ENCODE measurements at regions not wholly inside any gene's neighbourhood (a gene's known extent, or its start where the extent isn't known, plus 50 kb on each side); places are given as distances from the start of the nearest gene placed in this dataset.

GRCh38 chr15:55017635-55018034, 179.1 kb downstream of the RSL24D1 start:
- DNase-seq: no peak

GRCh38 chr15:55016225-55016624, 180.5 kb downstream of the RSL24D1 start:
- no peak for DNase-seq

GRCh38 chr15:55015093-55015445, 181.7 kb downstream of the RSL24D1 start:
- DNase-seq: no peak

DNA sequence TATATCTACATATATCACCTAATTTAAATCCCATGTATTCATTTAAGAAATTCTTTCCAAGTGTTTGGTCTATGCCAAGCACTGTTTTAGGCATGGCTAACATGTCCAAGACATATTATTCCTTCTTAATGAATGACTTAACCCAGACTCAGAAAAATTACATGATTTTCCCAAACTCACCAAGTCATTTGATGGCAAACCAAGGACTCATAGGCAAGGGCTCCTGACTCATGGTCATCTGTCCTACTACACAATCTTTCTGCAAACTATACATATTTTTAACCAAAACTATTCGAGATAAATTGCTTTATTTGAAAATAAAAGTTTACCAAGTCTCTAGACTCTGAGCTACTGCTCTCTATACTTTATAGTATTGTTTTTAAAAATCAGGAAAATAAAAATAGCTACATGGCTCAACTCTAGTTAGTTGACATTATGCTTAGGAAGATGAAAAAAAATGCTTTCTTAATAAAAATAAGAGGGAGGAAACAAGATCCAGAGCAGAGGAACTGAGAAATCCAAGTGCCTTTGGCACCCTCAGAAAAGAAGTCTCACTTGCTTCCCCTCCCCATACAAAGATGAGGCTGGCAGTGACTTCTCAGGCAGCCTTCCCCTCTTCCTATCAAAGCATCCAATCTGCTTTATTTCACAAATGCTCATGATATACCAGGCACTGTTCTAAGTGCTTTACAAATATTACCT, 182.2 kb downstream of the RSL24D1 start:
- no peak for DNase-seq

DNA sequence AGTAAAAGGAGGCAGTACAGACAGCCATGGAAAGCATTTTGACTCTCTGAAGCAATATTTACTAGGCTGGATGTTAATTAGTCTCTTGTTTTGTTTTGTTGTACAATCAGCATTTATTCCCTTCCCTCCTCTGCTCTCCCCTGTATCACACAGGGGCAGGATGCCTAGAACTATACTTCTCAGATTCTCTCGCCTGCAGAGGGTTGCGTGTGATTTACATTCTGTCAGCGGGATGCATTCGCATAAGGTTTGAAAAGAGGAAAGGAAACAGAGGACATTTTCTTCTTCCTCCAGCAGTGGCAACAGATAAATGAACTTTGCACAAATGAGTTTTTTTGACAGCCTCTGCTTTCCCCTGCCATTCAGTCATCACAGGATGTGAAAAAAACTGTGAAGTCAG, 188.3 kb downstream of the RSL24D1 start:
- DNase-seq: no peak

GRCh38 chr15:55007561-55007960, 189.2 kb downstream of the RSL24D1 start:
- no peak for DNase-seq

GRCh38 chr15:55005679-55006078, 191.1 kb downstream of the RSL24D1 start:
- no peak for DNase-seq

DNA sequence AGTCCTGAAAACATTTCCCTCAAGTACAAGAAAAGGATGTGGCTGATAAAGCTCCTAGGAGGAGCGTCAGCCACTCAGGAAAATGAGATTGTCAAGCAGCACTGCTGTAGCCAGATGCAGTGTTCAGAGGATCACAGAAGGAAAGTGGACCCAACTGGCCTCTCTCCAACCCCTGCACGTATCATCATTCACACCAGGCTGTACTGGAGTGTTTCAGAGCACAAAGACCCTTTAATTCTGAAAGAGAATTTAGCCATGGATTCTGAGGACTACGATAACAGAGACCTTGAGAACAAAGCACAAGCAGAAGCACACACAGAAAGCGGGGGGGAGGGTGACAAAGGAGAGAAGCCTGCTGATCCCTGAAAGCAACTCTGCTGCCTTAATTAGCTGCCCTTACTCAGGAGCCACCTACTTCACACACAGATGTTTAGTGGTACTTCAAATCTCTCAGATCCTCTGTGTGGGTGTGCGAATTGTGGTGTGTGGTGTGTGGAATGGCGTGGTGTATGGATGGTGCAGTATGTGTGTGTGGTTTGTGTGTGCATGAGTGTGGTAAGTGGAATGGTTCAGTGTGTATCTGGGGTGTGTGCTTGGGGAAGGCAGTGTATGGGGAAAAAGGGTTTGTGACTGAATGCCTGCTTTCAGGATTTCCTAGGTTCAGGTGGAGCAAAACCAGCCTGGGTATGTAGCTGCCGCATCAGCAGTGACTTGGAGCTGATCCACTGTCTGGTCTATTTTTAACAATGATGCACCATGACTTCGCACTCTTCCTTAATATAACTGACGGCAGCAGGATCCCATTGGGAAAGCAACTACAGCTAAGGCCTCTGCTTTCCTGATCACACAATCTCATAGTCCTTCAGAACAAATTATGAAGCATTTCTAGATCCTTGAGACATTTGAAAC, 192.5 kb downstream of the RSL24D1 start:
- DNase-seq: no peak

DNA sequence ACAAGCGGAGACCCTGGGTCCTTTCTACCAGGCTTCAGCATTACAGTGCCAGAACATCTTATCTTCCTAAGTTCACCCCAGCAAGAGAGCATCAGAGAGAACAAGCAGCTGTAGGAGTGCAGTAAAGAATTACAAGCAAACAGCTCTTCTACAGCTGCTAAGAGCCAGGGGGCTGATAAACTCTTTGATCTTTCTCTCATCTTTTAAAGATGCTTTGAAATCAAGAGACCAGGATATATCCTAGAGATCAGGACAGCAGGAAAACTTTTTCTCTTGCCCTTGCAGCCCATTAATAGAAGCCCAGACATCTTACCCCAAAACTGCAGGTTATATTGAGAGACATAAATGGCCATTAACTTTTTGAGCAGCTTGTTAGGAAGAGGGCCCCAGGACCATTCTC, 198.1 kb downstream of the RSL24D1 start:
- DNase-seq: no peak

- no peak for DNase-seq
Measured at GRCh38 chr15:54990793-54991192, 205.9 kb downstream of the RSL24D1 start.

DNA sequence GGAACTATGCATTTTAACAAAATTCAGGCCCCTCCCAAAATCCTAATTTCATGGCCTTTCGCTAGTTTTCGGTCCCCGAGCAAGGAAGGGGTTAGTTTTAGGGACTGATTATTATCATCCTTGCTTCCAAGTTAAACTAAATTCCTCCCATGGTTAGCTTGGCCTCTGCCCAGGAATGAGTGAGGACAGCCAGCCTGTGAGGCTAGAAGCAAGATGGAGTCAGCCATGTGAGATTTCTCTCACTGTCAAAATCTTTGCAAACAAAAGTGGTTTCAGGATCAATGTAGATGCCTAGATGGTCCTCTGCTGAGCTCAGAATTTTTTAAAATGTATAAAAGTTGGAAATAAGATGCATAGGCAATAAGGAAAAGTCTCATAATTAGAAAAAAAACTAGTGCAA, 208.9 kb downstream of the RSL24D1 start:
- no peak for DNase-seq

DNA sequence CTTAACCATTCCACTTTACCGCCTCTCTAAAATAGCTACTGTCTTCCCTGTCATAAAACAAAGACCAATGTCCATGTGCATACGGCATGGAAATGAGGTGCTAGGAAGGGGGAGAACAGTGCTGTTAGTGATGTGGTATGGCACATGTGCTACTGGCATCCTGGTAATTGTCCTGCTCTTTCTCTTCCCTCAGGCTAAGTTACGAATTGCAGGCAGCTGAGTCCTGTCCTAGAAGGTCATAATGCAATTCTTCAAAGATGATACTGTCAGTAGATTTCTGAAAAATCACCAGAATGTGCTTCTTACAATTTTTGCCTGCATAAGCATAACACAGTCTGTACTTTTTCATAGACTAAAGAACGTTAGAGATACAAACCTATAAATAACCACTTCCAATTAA, 216.8 kb downstream of the RSL24D1 start:
- no peak for DNase-seq

DNA sequence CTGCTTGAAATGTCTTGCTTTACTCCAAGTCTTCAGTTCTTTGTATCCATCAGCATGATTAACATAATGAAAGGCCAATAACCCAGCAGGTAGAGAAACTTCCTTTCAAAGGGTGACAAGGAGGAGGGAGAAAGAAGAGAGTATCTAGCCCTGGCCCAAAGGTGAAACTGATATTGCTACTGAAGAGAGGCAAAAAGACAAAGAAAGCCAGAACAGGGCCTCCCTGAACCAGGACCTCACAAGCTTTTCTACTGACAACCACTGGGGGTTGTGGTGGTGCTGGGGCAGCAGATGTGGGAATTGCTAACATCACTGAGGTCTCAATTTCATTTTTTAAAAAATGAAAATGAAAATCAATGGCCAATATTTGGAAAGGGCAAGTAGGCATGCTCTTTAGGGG, 234.1 kb downstream of the RSL24D1 start:
- DNase-seq: no peak

- no peak for DNase-seq
Measured at GRCh38 chr15:54960266-54960665, 236.5 kb downstream of the RSL24D1 start.

DNA sequence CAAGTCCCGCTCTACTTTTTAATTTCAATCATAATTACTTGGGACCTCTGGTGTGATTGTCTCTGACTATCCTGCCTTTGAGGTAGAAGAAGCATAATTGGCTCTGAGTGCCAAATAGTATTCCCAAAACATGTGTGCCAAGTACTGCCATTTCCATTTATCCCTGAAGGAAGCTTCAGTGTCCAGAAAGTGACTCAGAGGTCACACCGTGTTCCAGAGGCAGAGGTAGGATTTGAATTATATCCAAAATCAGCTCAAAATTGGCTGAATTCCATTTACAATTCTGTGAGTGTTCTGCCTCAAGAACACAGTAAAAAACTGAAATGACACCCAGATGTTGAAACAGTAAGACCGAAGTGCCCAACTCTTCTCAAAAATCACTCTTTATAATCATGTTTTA, 255.3 kb downstream of the RSL24D1 start:
- DNase-seq: no peak

GRCh38 chr15:54917312-54917711, 279.4 kb downstream of the RSL24D1 start:
- DNase-seq: no peak

- no peak for DNase-seq
Measured at GRCh38 chr15:54915380-54915779, 281.4 kb downstream of the RSL24D1 start.

DNA sequence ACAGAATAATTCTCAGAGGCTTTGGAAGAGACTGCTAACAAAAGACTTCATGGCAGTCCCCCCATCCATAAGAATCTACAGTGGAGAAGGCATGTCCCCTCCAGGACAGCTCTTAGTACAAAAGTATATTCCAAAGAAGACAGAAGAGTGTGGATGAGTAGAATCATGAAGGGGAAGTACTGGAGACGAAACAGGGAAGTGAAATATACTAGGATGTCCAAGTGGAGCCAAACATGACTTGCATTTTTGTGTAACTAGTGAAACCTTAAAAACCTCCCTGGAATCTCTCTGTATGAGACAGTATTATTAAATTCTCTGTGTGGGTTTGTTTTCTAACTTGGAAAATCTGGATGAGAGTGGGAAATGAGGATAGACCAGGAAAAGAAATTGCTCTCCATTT, 312.4 kb downstream of the RSL24D1 start:
- DNase-seq: no peak

GRCh38 chr15:54859982-54860381, 336.8 kb downstream of the RSL24D1 start:
- no peak for DNase-seq

GRCh38 chr15:54854667-54855066, 342.1 kb downstream of the RSL24D1 start:
- no peak for DNase-seq

DNA sequence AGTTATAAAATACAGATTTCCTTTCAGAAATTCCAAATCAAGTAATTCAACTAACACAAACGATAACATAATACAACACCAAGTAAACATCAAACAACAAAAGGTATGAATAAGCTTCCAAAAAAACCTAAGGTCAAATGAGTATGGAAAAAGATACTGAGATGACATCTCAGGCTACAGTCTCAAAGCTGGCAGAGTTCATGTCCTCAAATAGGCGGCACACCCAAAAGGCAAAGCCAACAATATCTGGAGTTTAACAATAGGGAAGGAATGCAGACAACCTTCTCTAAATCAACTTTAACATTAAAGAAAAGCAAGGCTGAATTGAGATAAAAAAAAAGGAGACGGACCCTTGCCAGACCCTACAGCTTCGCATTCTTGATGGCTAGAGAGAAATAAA, 346.6 kb downstream of the RSL24D1 start:
- no peak for DNase-seq

DNA sequence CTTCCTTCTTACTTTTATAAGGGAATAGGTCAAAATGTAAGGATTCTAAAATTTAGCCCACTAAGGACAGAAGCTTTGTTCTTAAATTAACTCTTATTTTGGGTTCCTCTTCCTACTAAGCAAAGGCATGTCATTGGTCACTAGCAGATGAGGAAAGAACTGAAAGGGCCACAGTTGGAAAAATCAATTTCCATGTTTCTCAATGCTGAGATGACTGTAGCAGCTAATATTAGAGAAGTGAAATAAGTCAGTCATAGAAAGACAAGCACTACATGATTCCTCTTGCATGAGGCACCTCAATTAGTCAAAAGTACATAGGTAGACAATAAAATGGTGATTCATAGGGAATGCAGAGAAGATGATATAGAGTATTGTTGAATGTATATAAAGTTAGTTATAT, 353.7 kb downstream of the RSL24D1 start:
- no peak for DNase-seq

DNA sequence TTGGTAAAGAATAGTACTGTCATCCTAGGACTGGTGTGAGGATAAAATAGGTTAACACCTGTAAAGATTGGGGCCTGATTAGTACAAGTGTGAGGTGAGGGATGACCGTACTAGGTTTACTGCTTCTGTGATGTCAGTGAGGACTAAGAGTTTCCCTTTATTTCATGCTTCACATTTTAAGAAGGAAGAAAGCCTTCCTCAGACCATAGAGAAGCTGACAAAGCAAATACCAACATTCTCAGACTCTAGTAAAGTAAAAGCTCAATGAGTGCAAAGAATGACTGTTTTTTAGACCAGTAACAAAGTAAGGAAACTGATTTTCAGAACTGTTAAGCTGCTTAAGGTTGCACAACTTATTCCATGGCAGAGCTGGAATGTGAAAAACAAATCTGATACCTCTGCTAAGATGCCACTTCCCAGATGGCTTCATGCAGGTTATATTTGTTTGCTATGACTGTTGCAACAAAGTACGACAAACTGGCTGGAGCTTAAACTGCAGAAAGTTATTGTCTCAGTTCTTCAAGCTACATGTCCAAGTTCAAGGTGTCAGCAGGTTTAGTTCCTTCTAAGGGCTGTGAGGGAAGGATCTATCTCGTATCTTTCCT, 354.9 kb downstream of the RSL24D1 start:
- no peak for DNase-seq

All from DMS79 (cell line).